ENCODE measurements at regions not wholly inside any gene's neighbourhood (a gene's known extent, or its start where the extent isn't known, plus 50 kb on each side); places are given as distances from the start of the nearest gene placed in this dataset.

DNA sequence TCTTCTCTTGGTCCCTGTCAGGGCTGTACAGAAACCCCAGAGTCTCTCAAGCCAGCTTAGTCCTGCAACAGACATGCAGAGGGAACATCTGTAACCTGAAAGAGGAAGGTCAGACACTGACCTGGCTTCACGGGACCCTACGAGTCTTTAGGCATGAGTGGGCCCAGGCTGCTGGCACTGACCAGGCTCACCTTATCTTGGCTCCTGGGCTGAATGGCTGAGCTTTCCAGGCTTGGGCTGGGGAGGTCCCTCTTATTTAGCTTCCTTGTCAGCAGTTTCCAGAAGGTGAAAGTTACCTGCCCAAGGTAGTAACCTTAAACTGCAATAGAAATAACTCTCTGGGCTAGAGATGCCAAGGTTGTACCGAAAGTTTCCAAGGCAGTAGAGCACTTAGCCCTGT is 58.4 kb upstream of the FUT8 start:
- H3K36me3 ChIP-seq (ENCODE audit: insufficient read depth, low read length) = no peaks in the 10 kb centered on the region
- H3K27me3 ChIP-seq (ENCODE audit: insufficient read depth, low read length) = no peaks in the 10 kb centered on the region
- H3K4me1 ChIP-seq (ENCODE audit: control insufficient read depth, insufficient read depth, low read length, unreplicated experiment) = peaks cover 22% of the 10 kb centered on the region
- H3K4me3 ChIP-seq (ENCODE audit: low read depth, low read length) = no peak overlapping the region
- H3K79me2 ChIP-seq (ENCODE audit: control insufficient read depth, insufficient read depth, low read length, unreplicated experiment) = no peaks in the 10 kb centered on the region
- H2AFZ ChIP-seq (ENCODE audit: low read length, unreplicated experiment) = no peak overlapping the region
- no peak overlapping the region for H3K27ac ChIP-seq (ENCODE audit: low read depth, low read length)

DNA sequence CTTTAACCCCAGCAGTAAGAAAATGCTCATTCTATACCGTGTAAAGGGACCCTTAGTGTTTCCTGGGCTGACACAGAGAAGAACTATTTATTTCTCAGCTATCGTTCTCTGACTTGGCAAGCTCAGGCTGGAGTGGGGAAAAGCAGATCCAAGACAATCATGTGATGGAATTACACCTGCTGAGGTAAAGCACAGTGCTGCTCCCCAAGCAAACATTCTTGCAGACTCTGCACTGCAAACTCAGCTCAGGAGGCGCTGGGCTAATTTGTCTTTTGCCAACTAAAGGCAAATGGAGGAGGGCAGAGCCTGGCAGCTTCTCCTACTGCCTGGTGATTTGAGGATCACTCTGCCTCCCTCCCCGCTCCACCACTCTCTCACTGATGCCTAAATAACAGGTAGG is 57.8 kb upstream of the FUT8 start:
- H3K4me1 ChIP-seq (ENCODE audit: control insufficient read depth, insufficient read depth, low read length, unreplicated experiment) = peaks cover 22% of the 10 kb centered on the region
- H3K36me3 ChIP-seq (ENCODE audit: insufficient read depth, low read length) = no peaks in the 10 kb centered on the region

DNA sequence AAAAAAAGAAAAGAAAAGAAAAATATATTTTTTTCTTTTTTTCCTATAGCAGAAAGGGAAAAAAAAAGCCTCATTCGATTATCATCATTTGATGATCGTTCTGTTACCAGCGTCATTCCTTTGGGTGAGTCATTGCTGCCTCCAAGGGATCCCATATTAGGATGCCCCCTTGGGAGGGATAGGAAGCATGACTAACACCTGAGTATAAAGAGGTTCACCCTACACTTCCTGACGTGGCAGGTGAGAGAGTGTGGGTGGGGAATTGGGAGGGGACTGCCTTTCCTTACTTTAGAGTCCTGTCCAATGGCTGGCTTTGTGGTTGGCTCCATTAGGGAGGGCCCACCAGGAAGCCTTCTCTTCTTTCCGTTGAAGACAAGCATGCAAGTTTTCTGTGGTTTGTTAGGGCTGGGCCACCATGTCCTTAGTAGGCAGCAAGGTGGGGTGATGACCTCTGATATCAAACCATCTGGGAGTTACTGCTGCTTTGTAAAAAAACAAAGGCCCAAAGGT is 56.1 kb upstream of the FUT8 start:
- peak overlapping the region; percentile 67 for H3K27ac ChIP-seq (ENCODE audit: low read depth, low read length)
- peak overlapping the region; percentile 28 for H2AFZ ChIP-seq (ENCODE audit: low read length, unreplicated experiment)
- H3K4me3 ChIP-seq (ENCODE audit: low read depth, low read length) = peak overlapping the region; percentile 33; the same call in 1 of the 2 replicates
- peaks cover 22% of the 10 kb centered on the region for H3K4me1 ChIP-seq (ENCODE audit: control insufficient read depth, insufficient read depth, low read length, unreplicated experiment)
- no peaks in the 10 kb centered on the region for H3K27me3 ChIP-seq (ENCODE audit: insufficient read depth, low read length)
- H3K79me2 ChIP-seq (ENCODE audit: control insufficient read depth, insufficient read depth, low read length, unreplicated experiment) = no peaks in the 10 kb centered on the region
- H3K36me3 ChIP-seq (ENCODE audit: insufficient read depth, low read length) = no peaks in the 10 kb centered on the region

More for the DNA sequence above, 57.8 kb upstream of the FUT8 start:
- Histone ChIP-seq H2AFZ (ENCODE audit: low read length, unreplicated experiment) (no peak overlapping the region), H3K27ac (ENCODE audit: low read depth, low read length) (no peak overlapping the region), H3K27me3 (ENCODE audit: insufficient read depth, low read length) (no peaks in the 10 kb centered on the region), H3K4me3 (ENCODE audit: low read depth, low read length) (no peak overlapping the region), H3K79me2 (ENCODE audit: control insufficient read depth, insufficient read depth, low read length, unreplicated experiment) (no peaks in the 10 kb centered on the region)

DNA sequence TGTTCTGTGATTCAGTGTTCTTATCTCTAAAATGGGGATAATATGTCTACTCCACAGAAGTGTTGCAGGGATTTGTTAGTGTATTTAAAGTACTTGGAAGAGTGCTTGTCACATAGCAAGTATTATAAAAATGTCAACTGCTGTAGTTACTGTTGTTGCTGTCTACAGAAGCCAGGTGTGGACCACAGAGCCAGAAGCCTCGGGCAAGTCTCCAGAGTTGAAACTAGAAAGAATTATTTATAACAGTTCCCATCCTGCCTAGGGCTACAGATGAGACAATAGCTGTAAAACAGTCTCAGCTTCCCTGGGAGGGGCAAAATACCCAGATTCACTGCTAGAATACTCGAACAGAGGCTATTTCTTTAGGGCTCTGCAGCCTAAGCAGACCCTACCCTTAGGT is 55.4 kb upstream of the FUT8 start:
- peak overlapping the region; percentile 28 for H2AFZ ChIP-seq (ENCODE audit: low read length, unreplicated experiment)
- H3K27ac ChIP-seq (ENCODE audit: low read depth, low read length) = peak overlapping the region; percentile 67; the same call in 1 of the 2 replicates
- no peaks in the 10 kb centered on the region for H3K36me3 ChIP-seq (ENCODE audit: insufficient read depth, low read length)
- no peak overlapping the region for H3K4me3 ChIP-seq (ENCODE audit: low read depth, low read length)
- H3K27me3 ChIP-seq (ENCODE audit: insufficient read depth, low read length) = no peaks in the 10 kb centered on the region
- H3K79me2 ChIP-seq (ENCODE audit: control insufficient read depth, insufficient read depth, low read length, unreplicated experiment) = no peaks in the 10 kb centered on the region
- peaks cover 24% of the 10 kb centered on the region for H3K4me1 ChIP-seq (ENCODE audit: control insufficient read depth, insufficient read depth, low read length, unreplicated experiment)

DNA sequence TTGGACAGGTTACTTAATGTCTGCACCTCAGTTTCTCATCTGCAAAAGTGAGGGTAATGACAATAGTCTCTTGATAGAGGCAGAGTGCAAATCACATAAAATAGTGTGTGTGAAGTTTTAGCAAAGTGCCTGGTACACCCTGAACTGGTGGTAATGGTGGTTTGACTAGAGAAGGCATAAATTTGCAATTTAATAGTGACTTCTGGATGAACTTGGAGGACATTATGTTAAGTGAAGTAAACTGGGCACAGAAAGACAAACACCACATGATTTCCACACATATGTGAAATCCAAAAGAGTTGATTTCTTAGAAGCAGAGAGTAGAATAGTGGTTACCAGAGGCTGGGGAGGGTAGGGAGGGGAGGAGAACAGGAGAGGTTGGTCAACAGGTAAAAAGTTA is 54.8 kb upstream of the FUT8 start:
- Histone ChIP-seq H3K36me3 (ENCODE audit: insufficient read depth, low read length) (no peaks in the 10 kb centered on the region), H3K27me3 (ENCODE audit: insufficient read depth, low read length) (no peaks in the 10 kb centered on the region), H3K27ac (ENCODE audit: low read depth, low read length) (no peak overlapping the region), H3K79me2 (ENCODE audit: control insufficient read depth, insufficient read depth, low read length, unreplicated experiment) (no peaks in the 10 kb centered on the region), H3K4me3 (ENCODE audit: low read depth, low read length) (no peak overlapping the region), H2AFZ (ENCODE audit: low read length, unreplicated experiment) (no peak overlapping the region), H3K4me1 (ENCODE audit: control insufficient read depth, insufficient read depth, low read length, unreplicated experiment) (peaks cover 26% of the 10 kb centered on the region)

DNA sequence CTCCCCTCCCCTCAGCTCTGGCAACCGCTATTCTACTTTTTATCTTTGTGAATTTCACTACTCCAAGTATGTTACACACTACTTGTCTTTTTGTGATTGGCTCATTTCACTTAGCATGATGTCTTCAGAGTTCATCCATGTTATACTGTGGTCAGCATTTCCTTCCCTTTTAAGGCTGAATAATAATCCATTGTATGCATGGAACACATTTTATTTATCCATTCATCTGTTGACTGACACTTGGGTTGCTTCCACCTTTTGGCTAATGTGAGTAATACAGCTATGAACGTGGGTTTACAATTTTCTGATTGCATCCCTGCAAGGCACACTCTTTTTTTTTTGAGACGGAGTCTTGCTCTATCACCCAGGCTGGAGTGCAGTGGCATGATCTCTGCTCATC is 53.0 kb upstream of the FUT8 start:
- H3K36me3 ChIP-seq (ENCODE audit: insufficient read depth, low read length) = no peaks in the 10 kb centered on the region
- no peak overlapping the region for H2AFZ ChIP-seq (ENCODE audit: low read length, unreplicated experiment)
- no peak overlapping the region for H3K4me3 ChIP-seq (ENCODE audit: low read depth, low read length)
- H3K27ac ChIP-seq (ENCODE audit: low read depth, low read length) = no peak overlapping the region
- H3K4me1 ChIP-seq (ENCODE audit: control insufficient read depth, insufficient read depth, low read length, unreplicated experiment) = peaks cover 19% of the 10 kb centered on the region
- H3K79me2 ChIP-seq (ENCODE audit: control insufficient read depth, insufficient read depth, low read length, unreplicated experiment) = no peaks in the 10 kb centered on the region
- no peaks in the 10 kb centered on the region for H3K27me3 ChIP-seq (ENCODE audit: insufficient read depth, low read length)

DNA sequence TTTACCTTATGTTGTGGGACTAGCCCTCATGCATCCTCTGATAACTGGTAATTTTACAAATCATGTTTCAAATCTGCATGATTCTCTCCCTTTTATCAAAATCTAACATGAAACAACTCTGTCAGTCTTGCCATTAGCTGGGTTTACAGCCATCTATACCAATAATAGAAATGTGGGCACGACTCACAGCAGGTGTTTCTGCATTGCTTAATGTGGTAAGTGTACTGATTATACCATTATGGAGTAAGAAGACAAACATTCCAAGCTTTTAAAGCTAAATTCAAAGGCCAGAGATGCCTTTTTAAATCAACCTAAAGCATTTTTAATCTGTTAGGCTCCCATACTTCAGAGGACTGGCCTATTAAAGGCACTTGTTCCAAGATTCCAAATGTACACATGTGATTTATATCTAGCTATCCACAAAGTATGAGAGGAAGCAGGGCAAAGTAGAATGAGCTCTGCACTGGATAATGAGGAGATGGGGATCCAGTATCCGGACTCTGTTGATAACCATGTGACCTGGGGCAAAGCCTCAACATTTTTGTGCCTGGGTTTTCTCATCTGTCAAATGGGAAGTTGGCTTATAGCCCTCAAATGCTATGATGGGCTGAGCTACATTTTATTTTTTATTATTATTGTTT is 52.3 kb upstream of the FUT8 start:
- Histone ChIP-seq H3K36me3 (ENCODE audit: insufficient read depth, low read length) (no peaks in the 10 kb centered on the region), H3K4me3 (ENCODE audit: low read depth, low read length) (no peak overlapping the region), H3K79me2 (ENCODE audit: control insufficient read depth, insufficient read depth, low read length, unreplicated experiment) (no peaks in the 10 kb centered on the region), H2AFZ (ENCODE audit: low read length, unreplicated experiment) (no peak overlapping the region), H3K27ac (ENCODE audit: low read depth, low read length) (no peak overlapping the region), H3K4me1 (ENCODE audit: control insufficient read depth, insufficient read depth, low read length, unreplicated experiment) (peaks cover 19% of the 10 kb centered on the region), H3K27me3 (ENCODE audit: insufficient read depth, low read length) (no peaks in the 10 kb centered on the region)

DNA sequence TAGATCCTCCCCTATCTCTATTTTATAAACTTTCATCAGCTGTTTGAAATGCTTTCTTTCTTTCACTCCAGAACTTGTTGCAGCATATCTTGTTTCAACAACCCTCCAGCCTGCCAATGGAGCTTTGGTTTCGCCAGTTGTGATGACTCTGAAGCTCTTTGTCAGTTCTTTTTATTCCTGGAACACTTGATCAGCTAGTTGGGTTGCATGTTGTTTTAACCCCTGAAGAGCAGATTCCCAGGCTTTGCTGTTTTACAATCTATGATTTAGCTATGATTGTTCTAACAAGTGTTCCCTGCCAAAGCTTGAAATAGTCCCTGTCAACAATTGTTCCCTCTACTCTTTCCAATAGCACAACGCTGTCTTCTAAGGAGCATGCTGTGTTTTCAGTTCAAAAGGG is 50.6 kb upstream of the FUT8 start:
- H3K36me3 ChIP-seq (ENCODE audit: insufficient read depth, low read length) = no peaks in the 10 kb centered on the region
- H3K4me1 ChIP-seq (ENCODE audit: control insufficient read depth, insufficient read depth, low read length, unreplicated experiment) = peaks cover 6% of the 10 kb centered on the region
- H3K27ac ChIP-seq (ENCODE audit: low read depth, low read length) = no peak overlapping the region
- no peak overlapping the region for H3K4me3 ChIP-seq (ENCODE audit: low read depth, low read length)
- no peak overlapping the region for H2AFZ ChIP-seq (ENCODE audit: low read length, unreplicated experiment)
- H3K79me2 ChIP-seq (ENCODE audit: control insufficient read depth, insufficient read depth, low read length, unreplicated experiment) = no peaks in the 10 kb centered on the region
- no peaks in the 10 kb centered on the region for H3K27me3 ChIP-seq (ENCODE audit: insufficient read depth, low read length)

Data from ACC112 (cell line).